GM13977 (cell line): ENCODE measurements at regions not wholly inside any gene's neighbourhood (a gene's known extent, or its start where the extent isn't known, plus 50 kb on each side); places are given as distances from the start of the nearest gene placed in this dataset.

Experiments
- DNase-seq: peaks from one replicate; pipeline ENCODE4 v3.0.0; 2012; ENCODE audit warnings: low spot score
- CTCF ChIP-seq: IDR thresholded peaks from 2 replicates; pipeline ENCODE4 v1.5.1; 2012; ENCODE audit warnings: mild to moderate bottlenecking, control low read depth; ENCODE audit not compliant: insufficient read depth; ENCODE audit errors: extremely low read depth, missing control alignments
- in situ Hi-C: fragments of 300-500 bp; cut with MboI; formaldehyde crosslinking; loops from one replicate; pipeline ENCODE4 v1.12.0; 2022; ENCODE audit warnings: low sequenced_read_pairs, low pct_unique_long_range_greater_than_20kb, mixed read lengths, inconsistent platforms; ENCODE audit not compliant: unreplicated experiment

GRCh38 chr3:135800071-135800549 lies 165.4 kb upstream of the PPP2R3A start:
- in situ Hi-C loops: no loop called here
- no peak for TF ChIP-seq CTCF

GRCh38 chr3:135801018-135801417 lies 164.5 kb upstream of the PPP2R3A start:
- DNase-seq: no peak
- in situ Hi-C loops: no loop called here
- TF ChIP-seq CTCF: no peak

More at GRCh38 chr3:135800071-135800549, 165.4 kb upstream of the PPP2R3A start:
- no peak for DNase-seq

- DNase-seq: no peak
- in situ Hi-C loops: no loop called here
- TF ChIP-seq CTCF: no peak
Measured at GRCh38 chr3:135802171-135802570, 163.4 kb upstream of the PPP2R3A start.

GRCh38 chr3:135803028-135803692 lies 162.4 kb upstream of the PPP2R3A start:
- DNase-seq: no peak
- no peak for TF ChIP-seq CTCF
- in situ Hi-C loops: no loop called here

- in situ Hi-C loops: no loop called here
- no peak for DNase-seq
- no peak for TF ChIP-seq CTCF
Measured at GRCh38 chr3:135805752-135806151, 159.8 kb upstream of the PPP2R3A start.

GRCh38 chr3:135806317-135806716 lies 159.2 kb upstream of the PPP2R3A start:
- in situ Hi-C loops: no loop called here
- no peak for DNase-seq
- no peak for TF ChIP-seq CTCF
